DND-41 (cell line): ENCODE measurements at regions not wholly inside any gene's neighbourhood (a gene's known extent, or its start where the extent isn't known, plus 50 kb on each side); places are given as distances from the start of the nearest gene placed in this dataset.

Experiments
- ATAC-seq: fragments of 200-7000 bp; cut with Tn5 transposase; 3 replicates; pipeline ENCODE4 v1.9.1; 2021; ENCODE audit warnings: low read depth; ENCODE audit not compliant: insufficient read depth
- DNase-seq: peaks from one replicate; pipeline ENCODE4 v3.0.0-alpha.2; 2020
- H2AFZ ChIP-seq: 2 replicates; pipeline ENCODE4 v1.6.0; 2012; ENCODE audit warnings: low read depth, low read length
- H3K27ac ChIP-seq: 2 replicates; pipeline ENCODE4 v1.5.1; 2012; ENCODE audit warnings: low read length, inconsistent platforms
- H3K27me3 ChIP-seq: fragments of 200-600 bp; sonication (generic); 2 replicates; pipeline ENCODE4 v1.6.0; 2012; ENCODE audit warnings: low read length, mild to moderate bottlenecking, inconsistent platforms; ENCODE audit not compliant: insufficient read depth, poor library complexity
- H3K36me3 ChIP-seq: 2 replicates; pipeline ENCODE4 v1.5.1; 2012; ENCODE audit warnings: low read length, inconsistent platforms; ENCODE audit not compliant: insufficient read depth
- H3K4me1 ChIP-seq: 2 replicates; pipeline ENCODE4 v1.5.1; 2012; ENCODE audit warnings: mild to moderate bottlenecking, low read length; ENCODE audit not compliant: insufficient read depth
- H3K4me2 ChIP-seq: 2 replicates; pipeline ENCODE4 v1.6.0; 2012; ENCODE audit warnings: mild to moderate bottlenecking, moderate library complexity, low read length, inconsistent platforms; ENCODE audit not compliant: insufficient read depth
- H3K4me3 ChIP-seq, 2 experiments: fragments of 200-600 bp in 1 of 2; shearing (Covaris generic) in 1 of 2; 2 replicates each; pipeline ENCODE4 v1.5.1; 2012 to 2016; ENCODE audit warnings: inconsistent platforms in 2 of 2, low read length in 2 of 2, mild to moderate bottlenecking in 2 of 2, low read depth in 1 of 2, moderate library complexity in 1 of 2
- H3K79me2 ChIP-seq: 2 replicates; pipeline ENCODE4 v1.6.0; 2012; ENCODE audit warnings: low read length, inconsistent platforms; ENCODE audit not compliant: insufficient read depth
- H3K9ac ChIP-seq: 2 replicates; pipeline ENCODE4 v1.6.0; 2012; ENCODE audit warnings: low read depth, mild to moderate bottlenecking, inconsistent platforms, low read length, moderate library complexity
- H3K9me3 ChIP-seq: 2 replicates; pipeline ENCODE4 v1.5.1; 2012; ENCODE audit warnings: low read length, moderate library complexity, mild to moderate bottlenecking, inconsistent platforms; ENCODE audit not compliant: insufficient read depth, severe bottlenecking
- H4K20me1 ChIP-seq: 2 replicates; pipeline ENCODE4 v1.6.0; 2012; ENCODE audit warnings: low read length; ENCODE audit not compliant: insufficient read depth
- CTCF ChIP-seq: IDR thresholded peaks from 2 replicates; pipeline ENCODE4 v1.5.1; 2012; ENCODE audit warnings: borderline replicate concordance, low read length, moderate library complexity, mild to moderate bottlenecking; ENCODE audit not compliant: poor library complexity, severe bottlenecking; ENCODE audit errors: extremely low read depth
- EZH2 ChIP-seq: IDR thresholded peaks from 3 replicates; pipeline ENCODE4 v1.6.1; 2012; ENCODE audit warnings: borderline replicate concordance, low read depth, mild to moderate bottlenecking, moderate library complexity, low read length, inconsistent platforms; ENCODE audit not compliant: severe bottlenecking

GRCh38 chr2:16962505-16962904, 296.9 kb upstream of the CYRIA start:
- Histone ChIP-seq H4K20me1 (no peaks in the 10 kb centered on the region), H3K27me3 (no peaks in the 10 kb centered on the region), H3K9me3 (no peaks in the 10 kb centered on the region), H3K79me2 (no peaks in the 10 kb centered on the region), H3K4me3 (no peak overlapping the region), H3K9ac (no peak overlapping the region), H3K27ac (no peak overlapping the region), H3K4me1 (no peaks in the 10 kb centered on the region), H3K4me2 (no peak overlapping the region), H2AFZ (no peak overlapping the region), H3K36me3 (no peaks in the 10 kb centered on the region)
- DNase-seq, result no peak
- no peak for ATAC-seq
- no peak for TF ChIP-seq CTCF
- TF ChIP-seq EZH2, result no peak

GRCh38 chr2:16960579-16960978, 294.9 kb upstream of the CYRIA start:
- no peak for TF ChIP-seq CTCF
- TF ChIP-seq EZH2, result no peak
- DNase-seq, result no peak

GRCh38 chr2:16958266-16958665, 292.6 kb upstream of the CYRIA start:
- no peaks in the 10 kb centered on the region for H3K9me3 ChIP-seq
- H4K20me1 ChIP-seq, result no peaks in the 10 kb centered on the region
- H3K79me2 ChIP-seq, result no peaks in the 10 kb centered on the region
- TF ChIP-seq EZH2, result no peak
- TF ChIP-seq CTCF, result no peak
- no peaks in the 10 kb centered on the region for H3K36me3 ChIP-seq
- no peak overlapping the region for H3K27ac ChIP-seq
- no peak overlapping the region for H3K4me2 ChIP-seq
- no peak for ATAC-seq
- no peaks in the 10 kb centered on the region for H3K4me1 ChIP-seq
- no peak overlapping the region for H2AFZ ChIP-seq
- no peak for DNase-seq
- no peaks in the 10 kb centered on the region for H3K27me3 ChIP-seq
- H3K9ac ChIP-seq, result no peak overlapping the region
- H3K4me3 ChIP-seq, result no peak overlapping the region

More at GRCh38 chr2:16960579-16960978, 294.9 kb upstream of the CYRIA start:
- Histone ChIP-seq H3K27me3 (no peaks in the 10 kb centered on the region), H4K20me1 (no peaks in the 10 kb centered on the region), H3K4me2 (no peak overlapping the region), H2AFZ (no peak overlapping the region), H3K9me3 (no peaks in the 10 kb centered on the region), H3K9ac (no peak overlapping the region), H3K4me1 (no peaks in the 10 kb centered on the region), H3K79me2 (no peaks in the 10 kb centered on the region), H3K27ac (no peak overlapping the region), H3K4me3 (no peak overlapping the region), H3K36me3 (no peaks in the 10 kb centered on the region)
- ATAC-seq, result no peak

GRCh38 chr2:16952805-16953204, 287.2 kb upstream of the CYRIA start:
- no peak overlapping the region for H3K4me2 ChIP-seq
- TF ChIP-seq CTCF, result no peak
- TF ChIP-seq EZH2, result no peak
- H4K20me1 ChIP-seq, result no peaks in the 10 kb centered on the region
- no peak overlapping the region for H3K9ac ChIP-seq
- H3K9me3 ChIP-seq, result no peaks in the 10 kb centered on the region
- DNase-seq, result no peak
- no peak overlapping the region for H3K27ac ChIP-seq
- no peak overlapping the region for H3K4me3 ChIP-seq
- ATAC-seq, result no peak
- H3K36me3 ChIP-seq, result no peaks in the 10 kb centered on the region
- H3K79me2 ChIP-seq, result no peaks in the 10 kb centered on the region
- no peaks in the 10 kb centered on the region for H3K4me1 ChIP-seq
- no peak overlapping the region for H2AFZ ChIP-seq
- H3K27me3 ChIP-seq, result no peaks in the 10 kb centered on the region
